CD4-positive, alpha-beta T cell treated with Interleukin-2 at 100 ng/mL for 4 hours (primary cell): ENCODE measurements at regions not wholly inside any gene's neighbourhood (a gene's known extent, or its start where the extent isn't known, plus 50 kb on each side); places are given as distances from the start of the nearest gene placed in this dataset.

Source experiments
- DNase-seq: peaks from one replicate; pipeline ENCODE4 v3.0.0-alpha.2; 2020; ENCODE audit warnings: low spot score

GRCh38 chr3:194837457-194838127 is 151.9 kb downstream of the FAM43A start:
- no peak for DNase-seq

- no peak for DNase-seq
Measured at GRCh38 chr3:194838236-194838635, 152.6 kb downstream of the FAM43A start.

GRCh38 chr3:194840661-194841514 is 155.2 kb downstream of the FAM43A start:
- DNase-seq = no peak

- no peak for DNase-seq
Measured at GRCh38 chr3:194841515-194841841, 155.8 kb downstream of the FAM43A start.

GRCh38 chr3:194843556-194843955 is 157.9 kb downstream of the FAM43A start:
- no peak for DNase-seq

- DNase-seq = no peak
Measured at GRCh38 chr3:194844046-194844445, 158.4 kb downstream of the FAM43A start.

GRCh38 chr3:194849166-194849875 is 163.6 kb downstream of the FAM43A start:
- no peak for DNase-seq

GRCh38 chr3:194851254-194851653 is 165.6 kb downstream of the FAM43A start:
- DNase-seq = no peak

GRCh38 chr3:194851941-194852340 is 166.3 kb downstream of the FAM43A start:
- DNase-seq = no peak

GRCh38 chr3:194852345-194852744 is 166.7 kb downstream of the FAM43A start:
- no peak for DNase-seq

- no peak for DNase-seq
Measured at GRCh38 chr3:194852831-194853508, 167.3 kb downstream of the FAM43A start.

- DNase-seq = no peak
Measured at GRCh38 chr3:194854206-194854605, 168.5 kb downstream of the FAM43A start.

- DNase-seq = no peak
Measured at GRCh38 chr3:194854659-194855390, 169.1 kb downstream of the FAM43A start.

GRCh38 chr3:194856296-194856695 is 170.6 kb downstream of the FAM43A start:
- DNase-seq = no peak

- DNase-seq = no peak
Measured at GRCh38 chr3:194857469-194858113, 171.9 kb downstream of the FAM43A start.

GRCh38 chr3:194858382-194858781 is 172.7 kb downstream of the FAM43A start:
- DNase-seq = no peak

GRCh38 chr3:194860725-194861124 is 175.0 kb downstream of the FAM43A start:
- no peak for DNase-seq

GRCh38 chr3:194861375-194861774 is 175.7 kb downstream of the FAM43A start:
- no peak for DNase-seq

GRCh38 chr3:194865061-194865460 is 179.4 kb downstream of the FAM43A start:
- no peak for DNase-seq

- DNase-seq = no peak
Measured at GRCh38 chr3:194865615-194866014, 179.9 kb downstream of the FAM43A start.

- DNase-seq = no peak
Measured at GRCh38 chr3:194866236-194866635, 180.6 kb downstream of the FAM43A start.
